Lung (tissue), 11 donors: ENCODE measurements at regions not wholly inside any gene's neighbourhood (a gene's known extent, or its start where the extent isn't known, plus 50 kb on each side); places are given as distances from the start of the nearest gene placed in this dataset.

Source experiments
- ATAC-seq: fragments of 200-7000 bp; cut with Tn5 transposase; one replicate; pipeline ENCODE4 v1.9.1; 2020; ENCODE audit warnings: moderate number of reproducible peaks; ENCODE audit not compliant: insufficient read depth, low FRiP score
- DNase-seq, 3 donors: peaks; one replicate each; pipeline ENCODE4 v3.0.0-alpha.2; 2013 to 2017
- H3K27ac ChIP-seq, 2 donors: one replicate each; pipeline ENCODE4 v1.5.1; 2013; ENCODE audit warnings: mild to moderate bottlenecking in 2 of 2, moderate library complexity in 2 of 2, control low read depth in 1 of 2, inconsistent platforms in 1 of 2, low read depth in 1 of 2, low read length in 1 of 2
- H3K27me3 ChIP-seq, 3 donors: one replicate each; pipeline ENCODE4 v1.5.1; 2013; ENCODE audit warnings: low read length in 2 of 3; ENCODE audit not compliant: control insufficient read depth in 3 of 3, insufficient read depth in 3 of 3
- H3K36me3 ChIP-seq, 4 donors: one replicate each; pipeline ENCODE4 v1.5.1; 2013; ENCODE audit warnings: low read length in 4 of 4, mild to moderate bottlenecking in 1 of 4, moderate library complexity in 1 of 4; ENCODE audit not compliant: control insufficient read depth in 4 of 4, insufficient read depth in 4 of 4
- H3K4me1 ChIP-seq, 5 donors: one replicate each; pipeline ENCODE4 v1.5.1; 2013; ENCODE audit warnings: low read length in 5 of 5, mild to moderate bottlenecking in 2 of 5, moderate library complexity in 1 of 5; ENCODE audit not compliant: control insufficient read depth in 5 of 5, insufficient read depth in 5 of 5
- H3K4me3 ChIP-seq: one replicate; pipeline ENCODE4 v1.5.1; 2013; ENCODE audit warnings: mild to moderate bottlenecking, control low read depth, moderate library complexity
- H3K9ac ChIP-seq, 2 donors: one replicate each; pipeline ENCODE4 v1.5.1; 2013; ENCODE audit warnings: low read length in 2 of 2, control low read depth in 1 of 2; ENCODE audit not compliant: insufficient read depth in 1 of 2
- H3K9me3 ChIP-seq, 4 donors: one replicate each; pipeline ENCODE4 v1.5.1; 2013; ENCODE audit warnings: low read length in 3 of 4, mild to moderate bottlenecking in 1 of 4, moderate library complexity in 1 of 4; ENCODE audit not compliant: control insufficient read depth in 4 of 4, insufficient read depth in 3 of 4
- CTCF ChIP-seq: IDR thresholded peaks from 2 replicates; pipeline ENCODE4 v1.5.1; 2012; ENCODE audit warnings: mild to moderate bottlenecking; ENCODE audit errors: control extremely low read depth, extremely low read depth
- WGBS, 2 donors: extraction: QIAGEN DNeasy Blood & Tissue Kit; methylation state at CpG; one replicate each; pipeline ENCODE4 v1.1.7; 2013; 5-methylcytosine and 5-hydroxymethylcytosine counted together
- donor health status: control.
- donor health status: control.
- donor health status: Bipolar disorder and iron deficiency.
- donor health status: healthy.
- donor health status: DM: yes; HTN: yes; CAD: no.

- H3K27ac ChIP-seq: no peak overlapping the region
- H3K36me3 ChIP-seq: no peaks in the 10 kb centered on the region
- no peak overlapping the region for H3K9ac ChIP-seq
- H3K4me1 ChIP-seq: no peaks in the 10 kb centered on the region
- no peak for ATAC-seq
- TF ChIP-seq CTCF: no peak
- no peak overlapping the region for H3K4me3 ChIP-seq
- H3K27me3 ChIP-seq: no peaks in the 10 kb centered on the region
- H3K9me3 ChIP-seq: peaks cover 0 to 4% (median 2%) of the 10 kb centered on the region in 4 donors
- no peak for DNase-seq
Measured at GRCh38 chr11:91404344-91404743, 820.3 kb upstream of the FAT3 start.

DNA sequence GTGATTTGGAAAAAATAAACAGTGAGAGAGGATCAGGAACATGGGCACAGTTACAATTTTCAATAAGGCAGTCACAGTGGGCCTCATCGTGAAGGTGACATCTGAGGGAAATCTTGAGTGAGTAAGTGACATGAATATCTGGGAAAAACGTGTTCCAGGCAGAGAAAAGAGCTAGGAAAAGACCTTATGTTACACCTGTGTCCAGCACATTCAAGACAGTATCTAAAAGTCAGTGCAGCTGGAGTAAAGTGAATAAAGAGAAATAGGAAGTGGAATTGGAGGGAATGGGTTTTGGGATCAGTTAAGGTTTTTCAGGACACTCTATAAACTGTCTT lies 827.5 kb upstream of the FAT3 start:
- H3K9me3 ChIP-seq: peaks cover 0 to 3% (median 0%) of the 10 kb centered on the region in 4 donors
- peaks cover 0 to 14% (median 0%) of the 10 kb centered on the region in 5 donors for H3K4me1 ChIP-seq
- TF ChIP-seq CTCF: no peak
- no peak overlapping the region for H3K9ac ChIP-seq
- no peak overlapping the region for H3K4me3 ChIP-seq
- no peak for ATAC-seq
- no peaks in the 10 kb centered on the region for H3K27me3 ChIP-seq
- H3K27ac ChIP-seq: no peak overlapping the region
- DNase-seq: no peak
- H3K36me3 ChIP-seq: no peaks in the 10 kb centered on the region
- WGBS, 2 donors: 48 to 51% methylated on average over 2 of the region's 2 CpGs

DNA sequence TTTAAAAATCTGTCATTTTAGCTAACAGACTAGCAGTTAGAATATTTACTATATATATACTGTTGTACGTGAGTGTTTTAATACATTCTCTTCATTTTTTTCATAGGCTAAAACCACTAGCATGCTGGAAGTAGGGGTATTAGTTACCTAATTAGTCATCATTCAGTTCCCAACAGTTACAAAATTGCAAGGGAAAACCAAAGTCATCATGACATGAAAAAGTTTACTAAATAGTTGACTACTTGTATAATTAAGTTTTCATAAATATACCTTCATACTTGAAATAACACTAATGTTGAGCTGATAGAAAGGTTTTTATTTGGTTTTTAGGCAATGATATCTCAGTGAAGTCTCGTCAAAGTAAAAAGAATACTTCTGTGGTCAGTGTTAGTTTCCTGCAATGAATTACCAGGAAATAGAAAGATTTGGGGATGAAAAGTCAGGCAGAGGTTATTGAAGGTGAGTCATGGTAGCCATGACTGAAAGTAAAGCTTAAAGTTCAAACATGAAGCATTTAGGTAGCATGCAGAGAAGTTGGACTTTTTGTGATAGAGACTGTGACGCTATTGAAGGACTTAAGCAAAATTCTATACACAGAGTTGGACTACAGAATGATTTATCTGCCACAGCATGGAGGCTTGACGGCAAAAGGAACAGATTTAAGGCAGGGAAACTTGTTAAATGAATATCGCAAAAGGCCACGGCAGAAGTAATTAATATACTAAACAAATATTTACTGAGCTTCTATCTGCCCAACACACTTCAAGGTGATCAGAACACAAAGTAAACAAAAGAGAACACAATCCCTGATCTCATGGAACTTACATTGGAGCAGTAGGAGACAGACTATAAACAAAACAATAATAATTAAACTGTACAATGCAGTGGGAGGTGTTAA lies 828.1 kb upstream of the FAT3 start:
- no peak for ATAC-seq
- Histone ChIP-seq H3K4me1 (peaks cover 0 to 14% (median 0%) of the 10 kb centered on the region in 5 donors), H3K9ac (no peak overlapping the region), H3K27ac (no peak overlapping the region), H3K9me3 (peaks cover 0 to 3% (median 0%) of the 10 kb centered on the region in 4 donors), H3K4me3 (no peak overlapping the region), H3K36me3 (no peaks in the 10 kb centered on the region), H3K27me3 (no peaks in the 10 kb centered on the region)
- no peak for DNase-seq
- TF ChIP-seq CTCF: no peak
- 69 to 71% methylated on average over 6 of the region's 6 CpGs for WGBS, 2 donors
